GM19397 (cell line): ENCODE measurements at regions not wholly inside any gene's neighbourhood (a gene's known extent, or its start where the extent isn't known, plus 50 kb on each side); places are given as distances from the start of the nearest gene placed in this dataset.

Experiments used
- ATAC-seq: cut with Tn5 transposase; IDR thresholded peaks from one replicate; pipeline ENCODE4 v1.9.1; 2021; ENCODE audit warnings: mild to moderate bottlenecking, moderate library complexity; ENCODE audit not compliant: unreplicated experiment

- no peak for ATAC-seq
These were observed 351.1 kb downstream of the GRXCR1 start for GRCh38 chr4:43243433-43244116.

GRCh38 chr4:43244688-43245382 lies 352.3 kb downstream of the GRXCR1 start:
- ATAC-seq: peak; percentile 98

GRCh38 chr4:43251841-43252240 lies 359.3 kb downstream of the GRXCR1 start:
- ATAC-seq: no peak

- ATAC-seq: no peak
These were observed 361.0 kb downstream of the GRXCR1 start for GRCh38 chr4:43253541-43253940.

- no peak for ATAC-seq
These were observed 372.2 kb downstream of the GRXCR1 start for GRCh38 chr4:43264730-43265129.

- ATAC-seq: no peak
These were observed 379.4 kb downstream of the GRXCR1 start for GRCh38 chr4:43271946-43272345.

GRCh38 chr4:43274376-43274775 lies 381.9 kb downstream of the GRXCR1 start:
- ATAC-seq: no peak

GRCh38 chr4:43275779-43276178 lies 383.3 kb downstream of the GRXCR1 start:
- ATAC-seq: no peak

GRCh38 chr4:43276321-43276720 lies 383.8 kb downstream of the GRXCR1 start:
- no peak for ATAC-seq

GRCh38 chr4:43277003-43277402 lies 384.5 kb downstream of the GRXCR1 start:
- no peak for ATAC-seq

- ATAC-seq: no peak
These were observed 390.0 kb downstream of the GRXCR1 start for GRCh38 chr4:43282534-43282933.

GRCh38 chr4:43286137-43286536 lies 393.6 kb downstream of the GRXCR1 start:
- no peak for ATAC-seq

- ATAC-seq: no peak
These were observed 404.5 kb downstream of the GRXCR1 start for GRCh38 chr4:43296946-43297528.

- ATAC-seq: no peak
These were observed 424.3 kb downstream of the GRXCR1 start for GRCh38 chr4:43316813-43317212.

GRCh38 chr4:43325220-43325967 lies 432.9 kb downstream of the GRXCR1 start:
- ATAC-seq: no peak

GRCh38 chr4:43330288-43330687 lies 437.8 kb downstream of the GRXCR1 start:
- ATAC-seq: no peak

GRCh38 chr4:43331226-43332051 lies 438.9 kb downstream of the GRXCR1 start:
- ATAC-seq: no peak

GRCh38 chr4:43332052-43332425 lies 439.5 kb downstream of the GRXCR1 start:
- no peak for ATAC-seq

GRCh38 chr4:43337707-43338106 lies 445.2 kb downstream of the GRXCR1 start:
- ATAC-seq: no peak

- ATAC-seq: no peak
These were observed 446.9 kb downstream of the GRXCR1 start for GRCh38 chr4:43339435-43339834.

- ATAC-seq: no peak
These were observed 449.2 kb downstream of the GRXCR1 start for GRCh38 chr4:43341741-43342140.
